ENCODE measurements at regions not wholly inside any gene's neighbourhood (a gene's known extent, or its start where the extent isn't known, plus 50 kb on each side); places are given as distances from the start of the nearest gene placed in this dataset.
A peak's percentile ranks its signal among the peaks of the same experiment; 100 is the strongest.
"Not testable (repeated sequence)": the region's sequence is repeated elsewhere in the genome, so short reads cannot be mapped to it uniquely, and the experiment has no call there.

GRCh38 chr15:30761365-30761764 is 135.4 kb downstream of the ARHGAP11B start:
- DNase-seq = not testable (repeated sequence)

GRCh38 chr15:30769390-30770124 is 134.2 kb upstream of the FAN1 start:
- not testable (repeated sequence) for DNase-seq

- DNase-seq = no peak
Observed at GRCh38 chr15:30770759-30771158, 133.0 kb upstream of the FAN1 start.

GRCh38 chr15:30783019-30783418 is 120.7 kb upstream of the FAN1 start:
- no peak for DNase-seq

- DNase-seq = no peak
Observed at GRCh38 chr15:30788595-30788994, 115.1 kb upstream of the FAN1 start.

GRCh38 chr15:30791239-30792175 is 112.2 kb upstream of the FAN1 start:
- DNase-seq = no peak

- DNase-seq = not testable (repeated sequence)
Observed at GRCh38 chr15:30792843-30793242, 110.9 kb upstream of the FAN1 start.

GRCh38 chr15:30794388-30794787 is 109.3 kb upstream of the FAN1 start:
- DNase-seq = no peak

- peak; percentile 11 for DNase-seq
Observed at GRCh38 chr15:30799565-30799964, 104.2 kb upstream of the FAN1 start.

GRCh38 chr15:30801140-30801895 is 102.4 kb upstream of the FAN1 start:
- not testable (repeated sequence) for DNase-seq

GRCh38 chr15:30802001-30802400 is 101.7 kb upstream of the FAN1 start:
- DNase-seq = peak; percentile 48

GRCh38 chr15:30803703-30804102 is 100.0 kb upstream of the FAN1 start:
- not testable (repeated sequence) for DNase-seq

- no peak for DNase-seq
Observed at GRCh38 chr15:30816430-30816829, 87.3 kb upstream of the FAN1 start.

GRCh38 chr15:30823068-30823813 is 80.5 kb upstream of the FAN1 start:
- peak; percentile 28 for DNase-seq

GRCh38 chr15:30824518-30825195 is 79.1 kb upstream of the FAN1 start:
- DNase-seq = no peak

GRCh38 chr15:30827625-30828303 is 76.0 kb upstream of the FAN1 start:
- no peak for DNase-seq

- not testable (repeated sequence) for DNase-seq
Observed at GRCh38 chr15:30828304-30828639, 75.4 kb upstream of the FAN1 start.

- DNase-seq = no peak
Observed at GRCh38 chr15:30830961-30831360, 72.8 kb upstream of the FAN1 start.

GRCh38 chr15:30833379-30833778 is 70.3 kb upstream of the FAN1 start:
- DNase-seq = not testable (repeated sequence)

- DNase-seq = not testable (repeated sequence)
Observed at GRCh38 chr15:30841639-30842038, 62.1 kb upstream of the FAN1 start.

- not testable (repeated sequence) for DNase-seq
Observed at GRCh38 chr15:30842798-30843472, 60.8 kb upstream of the FAN1 start.

All from NCI-H2029 (cell line).